HG03196 (cell line): ENCODE measurements at regions not wholly inside any gene's neighbourhood (a gene's known extent, or its start where the extent isn't known, plus 50 kb on each side); places are given as distances from the start of the nearest gene placed in this dataset.
"Not testable (repeated sequence)": the region's sequence is repeated elsewhere in the genome, so short reads cannot be mapped to it uniquely, and the experiment has no call there.

Experiments used
- ATAC-seq: cut with Tn5 transposase; IDR thresholded peaks from one replicate; pipeline ENCODE4 v1.9.1; 2021; ENCODE audit not compliant: unreplicated experiment

DNA sequence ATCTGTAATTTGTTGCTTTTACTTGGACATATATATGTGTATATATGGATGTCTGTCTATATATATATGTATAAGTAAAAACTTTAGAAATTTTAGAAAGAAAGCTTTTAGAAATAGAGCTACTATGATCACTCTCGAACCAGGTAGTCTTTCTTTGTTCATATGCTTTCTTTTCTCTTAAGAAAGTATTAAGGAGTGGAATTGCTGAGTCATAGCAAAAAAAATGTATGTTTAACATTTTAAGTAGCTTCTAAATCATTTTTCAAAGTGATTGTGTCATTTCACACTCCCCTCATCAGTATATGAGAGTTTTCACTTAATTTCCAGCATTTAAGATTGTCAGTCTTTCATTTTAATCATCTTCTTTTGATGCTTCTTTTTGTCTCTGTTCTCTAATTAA is 447.9 kb upstream of the TECRL start:
- no peak for ATAC-seq

- no peak for ATAC-seq
Observed at GRCh38 chr4:64846417-64846816, 437.2 kb upstream of the TECRL start.

GRCh38 chr4:64829749-64830148 is 420.5 kb upstream of the TECRL start:
- no peak for ATAC-seq

DNA sequence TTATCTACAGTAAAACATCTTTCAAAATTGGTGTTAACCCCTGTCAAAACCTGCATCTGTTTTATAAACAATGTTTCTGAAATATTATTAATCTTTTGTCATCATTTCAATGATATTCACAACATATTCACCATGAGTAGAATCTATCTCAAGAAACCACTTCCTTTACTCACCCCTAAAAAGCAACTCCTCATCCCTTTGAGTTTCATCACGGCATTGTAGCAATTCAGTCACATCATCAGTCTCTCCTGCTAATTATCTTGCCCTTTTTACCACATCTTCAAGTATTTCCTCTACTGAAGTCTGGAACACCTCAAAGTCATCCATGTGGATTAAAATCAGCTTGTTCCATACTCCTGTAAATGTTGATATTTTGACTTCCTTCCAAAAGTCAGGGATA is 415.3 kb upstream of the TECRL start:
- ATAC-seq: no peak

DNA sequence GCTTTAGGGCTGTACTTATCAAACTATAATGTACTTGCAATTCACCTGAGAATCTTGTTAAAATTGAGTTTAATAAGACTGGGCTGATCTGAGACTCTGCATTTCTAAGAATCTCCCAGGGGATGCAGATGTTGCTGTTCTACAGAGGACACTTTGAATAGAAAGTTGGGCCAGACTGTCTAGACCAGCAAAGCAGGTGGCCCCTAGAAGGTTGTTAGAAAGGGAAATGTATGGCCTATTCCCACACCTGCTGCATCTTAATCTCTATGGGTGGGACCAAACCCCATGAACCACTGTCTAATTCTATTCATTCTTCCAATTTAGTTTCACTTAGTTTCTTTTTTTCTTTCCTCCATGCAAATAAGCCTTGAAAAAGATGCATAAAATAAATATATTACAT is 413.2 kb upstream of the TECRL start:
- ATAC-seq: no peak

DNA sequence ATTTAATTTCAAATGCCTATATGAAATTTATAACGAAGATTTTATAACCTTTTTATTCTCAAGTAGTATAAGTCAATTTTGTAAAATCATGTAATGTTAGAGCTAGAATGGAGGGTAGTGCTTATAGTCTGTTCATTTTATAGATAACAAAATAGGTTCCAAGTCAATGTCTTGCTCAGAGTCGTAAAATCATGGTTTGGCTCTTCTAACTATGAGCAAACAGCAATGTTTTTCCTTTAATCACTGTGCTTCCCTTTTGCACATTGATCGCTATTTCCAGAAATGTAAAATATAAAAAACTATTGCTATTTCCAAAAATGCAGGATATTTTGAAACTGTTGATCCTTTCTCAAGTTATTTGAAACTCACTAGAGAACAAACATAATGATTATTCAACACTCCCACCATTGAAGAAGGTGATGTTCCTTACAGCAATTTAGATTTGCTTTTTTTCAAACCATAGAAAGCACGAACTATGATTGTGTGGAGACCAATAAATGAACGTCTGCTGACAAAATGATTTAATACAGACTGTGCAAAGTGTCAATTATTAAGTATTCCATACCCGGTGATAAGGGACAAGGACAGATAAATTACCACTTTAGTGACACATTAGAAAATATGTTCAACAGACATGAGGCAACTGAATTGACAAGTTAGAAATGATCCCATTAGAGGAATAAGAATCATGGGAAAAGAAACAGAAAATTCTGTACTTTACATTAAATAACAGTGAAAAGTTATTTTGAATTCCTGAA is 412.1 kb upstream of the TECRL start:
- no peak for ATAC-seq

- ATAC-seq: no peak
Observed at GRCh38 chr4:64814616-64815015, 405.4 kb upstream of the TECRL start.

GRCh38 chr4:64807821-64808220 is 398.6 kb upstream of the TECRL start:
- no peak for ATAC-seq

- ATAC-seq: no peak
Observed at GRCh38 chr4:64799751-64800150, 390.5 kb upstream of the TECRL start.

DNA sequence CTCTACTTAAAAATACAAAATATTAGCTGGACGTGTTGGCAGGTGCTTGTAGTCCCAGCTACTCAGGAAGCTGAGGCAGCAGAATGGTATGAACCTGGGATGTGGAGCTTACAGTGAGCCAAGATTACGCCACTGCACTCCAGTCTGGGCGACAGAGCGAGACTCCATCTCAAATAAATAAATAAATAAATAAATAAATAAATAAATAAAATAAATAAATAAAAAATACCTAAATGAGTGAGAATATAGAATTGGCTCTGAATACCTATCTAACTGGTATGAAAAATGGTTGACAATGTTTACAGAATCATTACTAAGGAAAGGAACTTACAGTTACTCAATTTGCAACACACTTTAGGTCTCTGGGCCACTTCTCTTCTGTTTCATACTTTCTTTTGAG is 389.6 kb upstream of the TECRL start:
- ATAC-seq: not testable (repeated sequence)

DNA sequence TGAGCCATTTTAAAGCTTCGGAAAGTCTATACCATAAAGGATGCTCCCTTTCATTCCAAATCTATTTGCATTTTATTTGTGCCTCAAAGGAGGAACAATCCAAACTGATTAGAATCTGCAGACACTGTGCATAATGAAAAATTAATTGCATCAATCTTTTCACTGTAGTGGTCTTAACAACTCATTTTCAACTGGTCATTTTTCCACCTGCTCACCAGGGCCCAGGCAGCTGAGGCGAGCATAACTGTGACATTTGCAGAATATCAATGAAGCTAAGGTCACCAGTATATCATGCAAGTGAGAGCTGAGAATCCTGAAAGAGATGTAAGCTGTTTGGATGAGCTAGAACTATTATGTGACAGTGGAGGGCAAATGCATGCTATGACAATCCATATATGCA is 387.3 kb upstream of the TECRL start:
- no peak for ATAC-seq

DNA sequence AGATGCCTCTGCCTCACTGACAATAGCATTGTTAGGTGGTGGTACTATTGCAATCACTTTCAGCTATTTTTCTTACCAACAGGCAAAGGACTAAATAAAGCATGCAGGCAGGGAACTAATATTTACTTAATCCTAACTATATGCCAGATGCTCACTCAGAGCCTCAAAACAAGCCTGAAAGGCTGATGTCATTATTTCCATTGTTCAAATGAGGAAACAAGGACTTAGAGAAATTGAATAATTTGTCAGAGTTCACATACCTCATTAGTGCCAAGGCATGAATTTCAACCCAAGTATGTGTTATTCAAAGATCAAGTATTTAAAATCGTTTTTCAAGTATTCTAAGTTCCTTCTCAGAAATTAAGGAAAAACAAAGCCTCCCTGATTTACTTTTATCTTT is 374.9 kb upstream of the TECRL start:
- no peak for ATAC-seq

DNA sequence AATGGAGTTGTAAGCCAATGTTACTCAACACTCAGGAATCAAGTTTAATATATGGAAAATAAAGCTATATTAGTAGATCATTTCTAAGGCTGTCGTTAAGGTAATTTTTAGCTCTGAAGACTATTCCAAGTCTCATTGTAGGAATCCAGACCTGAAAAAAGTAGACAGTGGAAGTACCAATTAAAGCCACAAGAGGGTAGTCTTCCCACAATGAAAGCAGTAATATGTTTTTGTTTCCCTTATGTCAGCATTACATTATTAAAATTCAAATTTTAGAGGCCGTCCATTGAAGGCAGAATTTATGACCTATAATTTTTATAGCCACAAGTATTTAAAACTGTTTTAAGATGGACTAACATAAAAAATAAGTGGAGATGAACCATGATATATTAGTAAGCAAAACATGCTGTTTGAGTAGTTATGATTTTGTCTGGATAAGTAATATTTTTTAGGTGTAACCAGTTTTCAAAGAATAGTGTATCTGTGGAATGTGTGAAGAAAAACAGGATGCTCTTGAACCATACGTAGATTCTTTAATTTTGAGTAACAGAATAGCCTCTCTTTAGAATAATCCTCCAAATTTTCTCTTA is 372.6 kb upstream of the TECRL start:
- no peak for ATAC-seq

DNA sequence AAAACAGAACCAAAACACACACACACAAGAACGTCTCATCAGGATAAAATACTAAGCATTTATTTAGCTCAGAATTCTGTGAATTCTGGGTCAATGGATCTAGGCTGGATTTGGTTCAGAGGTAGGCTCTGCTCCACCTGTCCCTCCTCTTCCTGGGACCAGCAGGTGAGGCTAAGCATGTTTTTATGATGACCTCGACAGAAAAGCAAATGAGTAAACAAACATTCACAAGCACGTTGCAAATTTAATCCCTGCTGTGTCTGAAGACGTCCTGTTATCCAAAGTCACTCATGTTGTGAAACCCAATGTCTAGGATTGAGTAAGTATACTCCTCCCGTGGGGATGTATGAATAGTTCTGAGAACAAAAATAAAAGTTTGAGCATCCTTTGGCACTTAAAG is 371.4 kb upstream of the TECRL start:
- no peak for ATAC-seq

DNA sequence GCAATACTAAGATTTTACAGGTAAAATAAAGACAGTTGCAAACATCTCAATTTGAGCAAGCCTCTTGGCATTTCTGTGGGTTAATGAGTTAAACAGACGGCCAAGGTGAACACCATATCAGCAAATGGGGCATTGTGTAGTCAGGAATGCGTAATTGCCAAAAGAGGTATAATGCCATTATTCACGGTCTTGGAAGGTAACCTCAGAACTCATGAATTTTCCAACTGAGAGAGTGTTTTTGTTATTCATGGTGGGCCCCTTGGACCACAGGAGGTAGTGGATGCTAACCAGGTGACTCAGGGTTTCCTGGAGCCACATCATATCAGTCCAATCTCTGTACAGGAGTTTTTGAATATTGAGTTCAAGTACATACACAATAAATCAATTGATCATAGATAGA is 368.0 kb upstream of the TECRL start:
- ATAC-seq: no peak

- no peak for ATAC-seq
Observed at GRCh38 chr4:64776820-64777219, 367.6 kb upstream of the TECRL start.

DNA sequence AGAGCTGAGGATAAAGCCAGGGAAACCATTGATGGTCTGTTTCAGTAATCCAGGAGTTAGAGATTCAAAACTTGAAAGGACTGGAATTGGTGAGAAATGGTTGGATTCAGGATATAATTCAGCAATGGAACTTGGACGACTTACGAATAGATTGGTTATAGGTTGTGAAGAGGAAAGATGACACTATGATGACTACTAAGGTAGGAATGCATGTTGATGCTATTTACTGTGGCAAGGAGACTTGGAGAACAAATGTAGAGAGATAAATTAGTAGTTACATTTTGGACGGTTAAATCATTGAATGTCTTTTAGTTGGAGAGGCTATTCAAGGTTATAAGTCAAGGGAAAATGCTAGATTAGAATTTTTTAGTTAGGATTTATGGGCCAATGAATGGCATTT is 365.4 kb upstream of the TECRL start:
- ATAC-seq: no peak

GRCh38 chr4:64771149-64771548 is 361.9 kb upstream of the TECRL start:
- ATAC-seq: no peak

DNA sequence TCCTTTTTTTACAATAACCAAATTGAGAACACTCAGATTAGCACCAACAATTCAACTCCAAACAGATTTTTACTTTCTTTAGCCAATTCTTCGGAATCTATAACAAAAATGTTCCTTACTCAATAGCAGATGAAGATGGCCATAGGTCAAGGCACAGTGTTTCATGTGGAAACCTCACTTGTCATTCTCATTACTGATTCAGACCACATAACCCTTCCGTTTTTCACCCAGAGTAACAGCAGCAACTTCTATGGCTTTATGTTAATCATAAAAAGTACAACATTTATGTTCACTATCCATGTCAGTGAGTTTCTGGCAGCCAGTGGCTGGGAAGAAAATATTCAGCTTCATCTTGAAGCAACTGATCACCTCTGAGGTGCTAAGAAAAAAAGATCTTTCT is 358.3 kb upstream of the TECRL start:
- ATAC-seq: no peak

GRCh38 chr4:64766565-64766964 is 357.3 kb upstream of the TECRL start:
- ATAC-seq: no peak

GRCh38 chr4:64756016-64756415 is 346.8 kb upstream of the TECRL start:
- ATAC-seq: no peak

DNA sequence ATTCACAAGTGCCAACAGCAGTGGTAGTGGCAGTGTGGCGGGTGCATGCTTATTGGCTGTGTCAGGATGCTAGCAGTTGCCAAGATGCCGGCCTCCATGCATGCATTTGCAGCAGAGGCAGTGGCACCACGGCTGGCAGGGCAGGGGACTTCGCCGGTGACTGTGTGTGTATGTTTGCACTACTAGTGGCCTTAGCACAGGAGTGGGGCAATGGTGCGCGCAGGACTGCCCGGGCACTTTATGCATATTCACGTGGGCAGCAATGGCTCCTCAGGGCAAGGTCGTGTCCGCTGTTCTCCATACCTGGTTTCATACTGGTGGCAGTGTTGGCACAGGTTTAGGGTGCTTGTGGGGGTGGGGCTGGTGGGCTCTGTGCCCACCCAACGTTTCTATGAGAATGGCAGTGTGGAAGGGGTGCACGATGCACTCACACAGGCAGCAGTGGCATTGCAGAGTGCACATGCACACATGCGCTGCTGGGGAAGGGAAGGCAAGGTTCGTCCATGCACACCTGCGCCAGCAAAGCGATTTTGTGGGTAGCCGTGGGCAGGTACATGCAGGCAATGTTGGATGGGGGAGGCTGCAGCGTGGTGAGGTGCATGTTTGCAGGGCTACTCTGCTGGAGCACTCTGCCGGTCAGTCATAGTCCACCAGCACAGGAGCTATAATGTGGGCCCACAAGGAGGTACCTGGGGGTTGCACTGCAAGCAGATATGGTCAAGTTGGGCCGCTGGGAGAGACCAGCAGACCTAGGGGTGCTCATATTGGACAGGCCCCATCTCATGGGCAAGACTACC is 338.9 kb upstream of the TECRL start:
- ATAC-seq: no peak
